Endothelial cell of umbilical vein (primary cell): ENCODE measurements at regions not wholly inside any gene's neighbourhood (a gene's known extent, or its start where the extent isn't known, plus 50 kb on each side); places are given as distances from the start of the nearest gene placed in this dataset.

Experiments
- BruUV-seq: library from RNA; stranded (reverse); fragments of 400-500 nt; replicated peaks from 2 replicates; lab custom pipeline; 2021; lab: Mats Ljungman, UMichigan
- CTCF ChIA-PET: fragments of 300-600, 350-600 bp; sonication (Branson Sonifier 250); formaldehyde crosslinking; loops from one replicate; lab custom pipeline; 2021; ENCODE audit warnings: antibody characterized with exemption, inconsistent platforms; lab: Charles Lee
- POLR2A ChIA-PET: fragments of 300-600, 350-600 bp; sonication (Branson Sonifier 250); formaldehyde crosslinking; loops from one replicate; lab custom pipeline; 2021; ENCODE audit warnings: antibody characterized with exemption, inconsistent platforms; lab: Charles Lee
- DNase-seq: peaks from one replicate; pipeline ENCODE4 v3.0.0-alpha.2; 2011; ENCODE audit warnings: low read depth, low spot score
- FAIRE-seq: peaks from 2 replicates; lab custom pipeline; 2011; peaks lifted over from hg19 to GRCh38; lab: Jason Lieb, UNC
- H2AFZ ChIP-seq: 2 replicates; pipeline ENCODE4 v1.6.0; 2012; ENCODE audit warnings: low read depth, low read length, control low read depth, inconsistent platforms
- H3K27ac ChIP-seq: 2 replicates; pipeline ENCODE4 v1.5.1; 2011; ENCODE audit warnings: low read depth, mild to moderate bottlenecking, control low read depth, low read length, moderate library complexity; ENCODE audit not compliant: insufficient read depth
- H3K27me3 ChIP-seq, 2 experiments: 2 replicates each; pipeline versions ENCODE4 v1.6.0 to v1.6.1; 2011; ENCODE audit warnings: low read length in 2 of 2, mixed read lengths in 1 of 2; ENCODE audit not compliant: control insufficient read depth in 2 of 2, insufficient read depth in 2 of 2
- H3K36me3 ChIP-seq, 2 experiments: 2 replicates in 1 of 2; 3 replicates in 1 of 2; pipeline ENCODE4 v1.5.1; 2011; ENCODE audit warnings: low read length in 2 of 2, mild to moderate bottlenecking in 1 of 2, moderate library complexity in 1 of 2; ENCODE audit not compliant: control insufficient read depth in 2 of 2, insufficient read depth in 2 of 2; ENCODE audit errors: extremely low read depth in 1 of 2
- H3K4me1 ChIP-seq: 3 replicates; pipeline ENCODE4 v1.5.1; 2011; ENCODE audit warnings: mild to moderate bottlenecking, low read length; ENCODE audit not compliant: control insufficient read depth, insufficient read depth; ENCODE audit errors: extremely low read depth
- H3K4me2 ChIP-seq: 2 replicates; pipeline ENCODE4 v1.6.1; 2011; ENCODE audit warnings: low read length, control low read depth, mixed read lengths; ENCODE audit not compliant: insufficient read depth
- H3K4me3 ChIP-seq, 3 experiments: fragments of 200-600 bp in 1 of 3; sonication (generic), shearing (Covaris generic) in 1 of 3; replicated peaks in 1 of 3; 2 replicates each; pipeline ENCODE4 v1.5.1; 2011 to 2016; ENCODE audit warnings: control low read depth in 3 of 3, low read length in 3 of 3, mild to moderate bottlenecking in 2 of 3, inconsistent platforms in 1 of 3, low read depth in 1 of 3, moderate library complexity in 1 of 3; ENCODE audit not compliant: insufficient read depth in 1 of 3
- H3K79me2 ChIP-seq: 2 replicates; pipeline ENCODE4 v1.6.0; 2012; ENCODE audit warnings: low read length, inconsistent platforms; ENCODE audit not compliant: control insufficient read depth, insufficient read depth
- H3K9ac ChIP-seq: replicated peaks from 2 replicates; pipeline ENCODE3; 2011; ENCODE audit warnings: low read length, control low read depth; ENCODE audit not compliant: insufficient read depth; ENCODE audit errors: extremely low read depth
- H3K9me1 ChIP-seq: replicated peaks from 3 replicates; pipeline ENCODE4 v1.6.0; 2011; ENCODE audit warnings: mild to moderate bottlenecking, low read length; ENCODE audit not compliant: control insufficient read depth, insufficient read depth; ENCODE audit errors: extremely low read depth
- H3K9me3 ChIP-seq: replicated peaks from 2 replicates; pipeline ENCODE4 v1.5.1; 2012; ENCODE audit warnings: low read length, inconsistent platforms; ENCODE audit not compliant: control insufficient read depth, insufficient read depth
- H4K20me1 ChIP-seq: replicated peaks from 2 replicates; pipeline ENCODE3; 2011; ENCODE audit warnings: mild to moderate bottlenecking, low read length; ENCODE audit not compliant: control insufficient read depth, insufficient read depth; ENCODE audit errors: extremely low read depth
- CTCF ChIP-seq, 2 donors: IDR thresholded peaks; 1 replicate in 1 of 2; 2 replicates in 1 of 2; pipeline ENCODE4 v1.5.1; 2011; ENCODE audit warnings: low read length in 2 of 2, mild to moderate bottlenecking in 2 of 2, moderate library complexity in 2 of 2, control low read depth in 1 of 2, inconsistent platforms in 1 of 2, low read depth in 1 of 2; ENCODE audit not compliant: insufficient read depth in 1 of 2; ENCODE audit errors: extremely low read depth in 1 of 2
- EZH2 ChIP-seq: IDR thresholded peaks from 2 replicates; pipeline ENCODE4 v1.6.1; 2012; ENCODE audit warnings: borderline replicate concordance, low read depth, mild to moderate bottlenecking, moderate library complexity, low read length, inconsistent platforms; ENCODE audit not compliant: severe bottlenecking
- FOS ChIP-seq: IDR thresholded peaks from 2 replicates; pipeline ENCODE4 v1.6.1; 2011; ENCODE audit warnings: mild to moderate bottlenecking, low read length, moderate library complexity, borderline replicate concordance; ENCODE audit not compliant: insufficient read depth
- GATA2 ChIP-seq: IDR thresholded peaks from 2 replicates; pipeline ENCODE4 v1.7.0; 2011; ENCODE audit warnings: low read depth, mild to moderate bottlenecking, moderate library complexity, mixed read lengths, low read length; ENCODE audit not compliant: insufficient read length, insufficient read depth
- JUN ChIP-seq: IDR thresholded peaks from 2 replicates; pipeline ENCODE4 v1.6.1; 2011; ENCODE audit warnings: borderline replicate concordance, low read depth; ENCODE audit not compliant: insufficient read length, insufficient read depth
- MYC ChIP-seq: IDR thresholded peaks from one replicate; pipeline ENCODE4 v1.6.1; 2011; ENCODE audit warnings: mild to moderate bottlenecking, low read depth, low read length
- POLR2A ChIP-seq: IDR thresholded peaks from 2 replicates; pipeline ENCODE4 v1.6.1; 2012; ENCODE audit warnings: low read depth, mild to moderate bottlenecking, control low read depth, low read length
- POLR2AphosphoS5 ChIP-seq: IDR thresholded peaks from 2 replicates; pipeline ENCODE4 v1.6.1; 2012; ENCODE audit warnings: low read depth, mild to moderate bottlenecking, control low read depth, low read length, moderate library complexity; ENCODE audit not compliant: insufficient read depth
- dilution Hi-C: fragments of 300-500 bp; cut with MboI; formaldehyde crosslinking; loops from one replicate; pipeline ENCODE4 v1.15.0; 2019; ENCODE audit warnings: low sequenced_read_pairs; ENCODE audit not compliant: extremely low pct_ligation_motif_present
- intact Hi-C: fragments of 100-400 bp; cut with micrococcal nuclease; formaldehyde crosslinking; loops from one replicate; pipeline ENCODE4 v1.10.0; 2022
- TF ChIP-seq, protein P1 (sequence below): IDR thresholded peaks from 2 replicates; pipeline ENCODE4 v1.6.1; 2011; ENCODE audit not compliant: insufficient read depth, insufficient read length

DNA sequence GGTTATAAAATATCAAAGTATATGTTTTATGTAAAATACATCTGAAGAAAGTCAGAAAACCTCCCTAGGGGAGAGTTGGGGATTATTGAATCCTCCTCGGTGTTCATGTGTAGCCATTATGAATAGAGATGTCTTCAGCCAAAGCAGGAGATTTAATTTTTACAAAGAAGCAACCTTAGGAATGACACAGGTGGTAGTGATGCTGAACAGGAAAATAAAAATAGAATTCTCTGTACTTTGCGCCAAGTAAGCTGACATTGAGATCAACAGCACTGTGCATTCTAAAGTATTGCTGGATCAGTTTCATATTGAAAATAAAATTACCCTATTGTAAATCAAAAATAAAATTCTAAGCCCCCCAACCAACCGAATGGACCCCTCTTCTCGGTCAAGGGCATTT, 132.8 kb upstream of the TRHDE start:
- no peaks in the 10 kb centered on the region for H3K27me3 ChIP-seq
- no TSS peak for BruUV-seq
- no peaks in the 10 kb centered on the region for H3K4me1 ChIP-seq
- TF ChIP-seq EZH2 = no peak
- no peak for TF ChIP-seq POLR2A
- TF ChIP-seq POLR2AphosphoS5 = no peak
- no peak for TF ChIP-seq MYC
- TF ChIP-seq FOS = no peak
- TF ChIP-seq GATA2 = no peak
- no peak for TF ChIP-seq CTCF (IDR thresholded peaks at IDR 0.05; ENCODE audit: extremely low read depth in 1 of 2, insufficient read depth in 1 of 2, low read depth in 1 of 2, low read length in 2 of 2)
- TF ChIP-seq JUN = no peak
- TF ChIP-seq, protein P1, sequence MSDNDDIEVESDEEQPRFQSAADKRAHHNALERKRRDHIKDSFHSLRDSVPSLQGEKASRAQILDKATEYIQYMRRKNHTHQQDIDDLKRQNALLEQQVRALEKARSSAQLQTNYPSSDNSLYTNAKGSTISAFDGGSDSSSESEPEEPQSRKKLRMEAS = no peak
- CTCF ChIA-PET = no interaction called here
- no peaks in the 10 kb centered on the region for H3K79me2 ChIP-seq
- no peaks in the 10 kb centered on the region for H3K9me1 ChIP-seq
- no peak for FAIRE-seq
- H3K9me3 ChIP-seq = no peaks in the 10 kb centered on the region
- no peaks in the 10 kb centered on the region for H3K36me3 ChIP-seq
- no peak overlapping the region for H2AFZ ChIP-seq
- H3K9ac ChIP-seq = no peak overlapping the region
- H3K27ac ChIP-seq = no peak overlapping the region
- H4K20me1 ChIP-seq = no peaks in the 10 kb centered on the region
- H3K4me3 ChIP-seq = no peak overlapping the region
- no peak for DNase-seq
- POLR2A ChIA-PET = no interaction called here
- intact Hi-C loops (no loop called here), dilution Hi-C loops (no loop called here)
- no peak overlapping the region for H3K4me2 ChIP-seq
